GM18498 (cell line): ENCODE measurements at regions not wholly inside any gene's neighbourhood (a gene's known extent, or its start where the extent isn't known, plus 50 kb on each side); places are given as distances from the start of the nearest gene placed in this dataset.

ENCODE experiments used
- ATAC-seq: cut with Tn5 transposase; IDR thresholded peaks from one replicate; pipeline ENCODE4 v1.9.1; 2021; ENCODE audit warnings: mild to moderate bottlenecking, moderate library complexity; ENCODE audit not compliant: unreplicated experiment

DNA sequence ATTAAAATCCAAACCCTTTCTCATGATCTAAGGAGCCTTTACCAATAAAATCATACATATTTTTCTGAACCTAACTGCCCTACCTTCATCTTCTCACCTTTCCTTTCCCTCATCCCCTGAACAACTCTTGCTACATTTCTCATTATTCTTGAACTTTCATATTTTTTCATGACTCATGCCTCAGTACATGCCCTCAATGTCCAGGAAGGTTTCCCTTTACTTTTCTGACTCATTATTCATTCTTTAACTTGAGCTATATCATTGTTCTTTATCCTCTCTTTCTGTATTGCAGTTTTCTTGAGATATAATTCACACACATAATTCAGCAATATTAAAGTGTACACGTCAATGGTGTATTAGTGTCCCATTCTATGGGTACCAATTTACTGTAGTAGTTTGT, 231.0 kb downstream of the ALG10B start:
- no peak for ATAC-seq

GRCh38 chr12:38555620-38556591, 239.3 kb downstream of the ALG10B start:
- ATAC-seq: no peak

- ATAC-seq: no peak
Measured at GRCh38 chr12:38556647-38557046, 240.1 kb downstream of the ALG10B start.

DNA sequence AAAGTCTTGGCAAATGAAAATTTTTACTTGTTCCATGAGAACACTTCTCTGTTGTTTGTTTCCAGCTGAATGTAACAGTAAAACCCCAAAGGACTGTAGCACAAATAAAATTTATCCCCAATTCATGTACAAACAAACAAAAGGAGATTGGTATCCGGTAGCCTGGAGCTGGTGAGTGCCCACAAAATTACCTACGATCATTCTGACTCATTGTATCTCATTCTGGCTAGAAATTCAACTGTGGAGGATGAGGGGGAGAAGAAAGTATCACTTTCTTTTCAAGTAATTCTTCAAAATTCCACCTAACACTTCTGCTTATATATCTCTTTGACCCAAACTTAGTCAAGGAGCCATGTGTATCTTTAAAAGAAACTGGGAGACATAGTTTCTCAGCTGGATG, 268.5 kb downstream of the ALG10B start:
- no peak for ATAC-seq

DNA sequence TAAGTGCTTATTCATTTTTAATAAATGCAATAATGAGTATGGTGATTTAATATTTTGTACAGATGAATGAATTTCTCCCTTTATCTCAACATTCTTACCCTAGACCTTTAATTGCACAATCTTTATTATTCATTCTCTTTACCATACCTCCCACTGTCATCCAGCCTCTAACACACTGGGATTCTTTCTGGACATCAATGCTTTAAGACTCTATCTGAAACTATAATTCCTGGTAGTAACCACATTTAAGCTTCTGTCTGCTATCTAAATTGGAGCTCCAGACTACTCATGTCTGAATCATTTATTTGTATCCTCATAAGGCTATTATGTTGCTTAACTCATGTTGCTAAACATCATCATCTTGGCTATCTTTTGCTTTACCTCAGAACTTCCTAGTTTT, 270.2 kb downstream of the ALG10B start:
- no peak for ATAC-seq

DNA sequence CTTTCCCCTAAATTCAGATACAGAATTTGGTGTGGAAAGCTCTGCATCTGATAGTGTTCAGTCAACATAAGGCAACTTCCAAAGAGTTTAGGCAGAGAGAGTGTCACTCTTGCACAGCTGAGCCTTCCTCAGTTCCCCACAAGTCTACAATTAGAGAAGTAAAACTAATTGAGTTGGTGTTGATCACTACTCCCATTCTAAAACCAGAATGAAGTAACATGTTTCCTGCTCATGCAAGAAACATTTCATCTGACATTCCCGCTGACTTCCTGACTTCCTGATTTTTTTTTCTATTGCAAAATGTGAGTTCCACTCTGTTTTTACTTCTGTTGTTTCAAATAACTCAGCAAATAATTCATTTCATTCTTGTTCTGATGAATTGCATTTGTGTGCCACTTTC, 271.0 kb downstream of the ALG10B start:
- ATAC-seq: no peak

DNA sequence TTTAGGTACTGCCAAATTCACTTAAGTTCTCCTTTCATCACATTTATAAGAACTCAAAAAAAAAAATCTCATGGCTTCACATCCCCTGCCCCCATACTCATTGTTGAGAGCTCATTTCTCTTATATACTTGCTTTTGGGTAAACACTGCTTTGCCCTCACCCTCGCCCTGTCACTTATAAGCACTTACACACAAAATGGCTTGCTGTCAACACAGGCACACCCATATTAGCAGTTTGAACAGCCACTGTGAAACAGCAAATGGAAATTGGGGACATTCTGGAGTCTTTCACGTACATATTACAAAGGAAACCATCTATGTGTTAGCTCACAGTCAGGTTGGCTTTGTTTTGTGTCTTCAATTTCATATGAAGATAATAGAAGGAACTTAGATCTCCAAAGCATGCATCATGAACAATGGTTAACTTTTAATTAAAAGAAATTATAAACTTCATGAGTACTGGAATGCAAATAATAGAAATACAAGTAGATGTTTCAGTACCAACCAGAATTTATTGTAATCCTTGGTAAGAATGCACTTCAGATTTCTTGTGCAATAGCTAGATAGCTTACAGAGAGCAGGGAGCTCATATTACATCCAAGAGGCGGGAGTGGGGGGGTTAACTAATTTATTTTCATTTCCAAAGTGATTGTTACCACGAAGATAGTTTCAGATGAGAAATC, 272.2 kb downstream of the ALG10B start:
- no peak for ATAC-seq

- ATAC-seq: no peak
Measured at GRCh38 chr12:38589306-38589632, 272.7 kb downstream of the ALG10B start.

DNA sequence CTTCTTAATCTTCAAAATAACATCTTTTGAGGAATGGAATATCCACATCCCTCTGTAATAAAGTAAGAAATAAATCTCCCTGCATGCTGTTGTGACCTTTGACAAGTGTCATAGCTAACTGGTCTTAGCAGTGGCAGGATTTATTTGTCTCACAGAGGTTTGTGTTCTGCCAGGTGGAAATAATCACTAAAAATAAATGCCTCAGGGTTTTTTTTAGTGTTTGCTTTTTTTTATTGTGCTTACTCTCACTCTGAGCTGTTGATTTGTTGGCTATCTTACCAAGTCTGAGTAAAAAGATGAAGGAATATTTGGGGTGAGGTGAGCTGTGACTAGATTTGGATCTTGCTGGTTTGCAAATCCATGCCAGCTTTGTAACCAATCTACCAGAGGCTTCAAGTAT, 285.4 kb downstream of the ALG10B start:
- no peak for ATAC-seq
